Endodermal cell (in vitro differentiated cells): ENCODE measurements at regions not wholly inside any gene's neighbourhood (a gene's known extent, or its start where the extent isn't known, plus 50 kb on each side); places are given as distances from the start of the nearest gene placed in this dataset.

ENCODE experiments used
- DNase-seq: peaks from one replicate; pipeline ENCODE4 v3.0.0-alpha.2; 2017
- H3K27ac ChIP-seq: 2 replicates; pipeline ENCODE4 v1.5.1; 2013; ENCODE audit warnings: mild to moderate bottlenecking, low read depth, low read length, moderate library complexity
- H3K27me3 ChIP-seq: 2 replicates; pipeline ENCODE4 v1.6.1; 2013; ENCODE audit warnings: mild to moderate bottlenecking, low read length, moderate library complexity; ENCODE audit not compliant: insufficient read depth, control insufficient read depth, poor library complexity, severe bottlenecking
- H3K36me3 ChIP-seq: 2 replicates; pipeline ENCODE4 v1.7.0; 2013; ENCODE audit warnings: mild to moderate bottlenecking, low read length, moderate library complexity; ENCODE audit not compliant: control insufficient read depth, insufficient read depth
- H3K4me1 ChIP-seq: one replicate; pipeline ENCODE4 v1.7.0; 2013; ENCODE audit warnings: low read length; ENCODE audit not compliant: control insufficient read depth, insufficient read depth
- H3K4me3 ChIP-seq: 2 replicates; pipeline ENCODE4 v1.5.1; 2013; ENCODE audit warnings: mild to moderate bottlenecking, low read length, moderate library complexity
- H3K9ac ChIP-seq: 2 replicates; pipeline ENCODE4 v1.6.1; 2013; ENCODE audit warnings: mild to moderate bottlenecking, low read length, moderate library complexity; ENCODE audit not compliant: poor library complexity, severe bottlenecking; ENCODE audit errors: extremely low read depth
- H3K9me3 ChIP-seq: 2 replicates; pipeline ENCODE4 v1.6.1; 2013; ENCODE audit warnings: mild to moderate bottlenecking, low read length, moderate library complexity; ENCODE audit not compliant: control insufficient read depth
- H3K27ac Mint-ChIP-seq: 2 replicates; pipeline ENCODE4 v1.8.0; 2020; ENCODE audit warnings: mixed read lengths
- H3K27me3 Mint-ChIP-seq: 2 replicates; pipeline ENCODE4 v1.8.0; 2021; ENCODE audit warnings: mild to moderate bottlenecking, mixed read lengths; ENCODE audit not compliant: insufficient read depth
- H3K36me3 Mint-ChIP-seq: 2 replicates; pipeline ENCODE4 v1.8.0; 2020; ENCODE audit warnings: low read depth, mixed read lengths
- H3K4me1 Mint-ChIP-seq: 2 replicates; pipeline ENCODE4 v1.8.0; 2020; ENCODE audit warnings: mixed read lengths
- H3K4me3 Mint-ChIP-seq: 2 replicates; pipeline ENCODE4 v1.8.0; 2020; ENCODE audit warnings: mild to moderate bottlenecking, moderate library complexity, mixed read lengths
- H3K9me3 Mint-ChIP-seq: 2 replicates; pipeline ENCODE4 v1.8.0; 2020; ENCODE audit warnings: mild to moderate bottlenecking, mixed read lengths
- WGBS, 2 experiments: methylation state at CpG; one replicate each; pipeline versions ENCODE4 v1.1.5 to v1.1.7; 2013; ENCODE audit warnings: missing lambda C conversion rate in 2 of 2, mixed read lengths in 1 of 2; ENCODE audit not compliant: insufficient coverage in 1 of 2, insufficient read length in 1 of 2; 5-methylcytosine and 5-hydroxymethylcytosine counted together
- TF ChIP-seq, protein P1 (sequence below): fragments of 200-600 bp; sonication (generic); conservative IDR thresholded peaks from 2 replicates; pipeline ENCODE4 v1.5.0; 2021; ENCODE audit warnings: antibody characterized with exemption, mild to moderate bottlenecking

DNA sequence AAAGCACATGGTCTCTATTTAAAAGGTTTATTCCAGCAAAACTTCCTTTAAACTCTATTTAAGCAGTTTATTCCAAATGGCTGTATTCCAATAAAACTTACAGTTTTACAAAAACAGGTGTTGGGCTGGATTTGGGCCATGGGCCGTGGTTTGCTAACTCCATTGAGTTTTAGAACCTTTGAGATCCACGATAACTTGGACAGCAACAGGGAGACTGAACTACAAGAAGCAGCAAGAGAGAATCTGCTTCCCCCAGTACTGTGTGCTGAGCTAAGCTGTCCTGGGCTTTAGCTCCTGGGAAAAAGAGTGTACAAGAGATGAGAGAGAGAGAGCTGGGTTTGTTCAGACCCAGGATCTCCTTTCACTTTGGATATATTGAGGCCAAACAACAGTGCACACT lies 204.0 kb upstream of the CELF2 start:
- TF ChIP-seq, protein P1, sequence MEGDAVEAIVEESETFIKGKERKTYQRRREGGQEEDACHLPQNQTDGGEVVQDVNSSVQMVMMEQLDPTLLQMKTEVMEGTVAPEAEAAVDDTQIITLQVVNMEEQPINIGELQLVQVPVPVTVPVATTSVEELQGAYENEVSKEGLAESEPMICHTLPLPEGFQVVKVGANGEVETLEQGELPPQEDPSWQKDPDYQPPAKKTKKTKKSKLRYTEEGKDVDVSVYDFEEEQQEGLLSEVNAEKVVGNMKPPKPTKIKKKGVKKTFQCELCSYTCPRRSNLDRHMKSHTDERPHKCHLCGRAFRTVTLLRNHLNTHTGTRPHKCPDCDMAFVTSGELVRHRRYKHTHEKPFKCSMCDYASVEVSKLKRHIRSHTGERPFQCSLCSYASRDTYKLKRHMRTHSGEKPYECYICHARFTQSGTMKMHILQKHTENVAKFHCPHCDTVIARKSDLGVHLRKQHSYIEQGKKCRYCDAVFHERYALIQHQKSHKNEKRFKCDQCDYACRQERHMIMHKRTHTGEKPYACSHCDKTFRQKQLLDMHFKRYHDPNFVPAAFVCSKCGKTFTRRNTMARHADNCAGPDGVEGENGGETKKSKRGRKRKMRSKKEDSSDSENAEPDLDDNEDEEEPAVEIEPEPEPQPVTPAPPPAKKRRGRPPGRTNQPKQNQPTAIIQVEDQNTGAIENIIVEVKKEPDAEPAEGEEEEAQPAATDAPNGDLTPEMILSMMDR: no peak
- H3K27me3 ChIP-seq: no peaks in the 10 kb centered on the region
- H3K4me3 ChIP-seq: no peak overlapping the region
- peaks cover 7% of the 10 kb centered on the region for H3K9me3 Mint-ChIP-seq
- no peaks in the 10 kb centered on the region for H3K36me3 ChIP-seq
- H3K27me3 Mint-ChIP-seq: peaks cover 7% of the 10 kb centered on the region
- H3K9me3 ChIP-seq: peaks cover 5% of the 10 kb centered on the region
- no peaks in the 10 kb centered on the region for H3K36me3 Mint-ChIP-seq
- DNase-seq: no peak
- H3K4me1 Mint-ChIP-seq: peaks cover 10% of the 10 kb centered on the region
- 89 to 93% methylated on average over 2 of the region's 2 CpGs for WGBS, 2 experiments
- H3K4me3 Mint-ChIP-seq: no peak overlapping the region
- H3K27ac Mint-ChIP-seq: no peak overlapping the region
- H3K4me1 ChIP-seq: peaks cover 4% of the 10 kb centered on the region
- no peak overlapping the region for H3K9ac ChIP-seq
- no peak overlapping the region for H3K27ac ChIP-seq

DNA sequence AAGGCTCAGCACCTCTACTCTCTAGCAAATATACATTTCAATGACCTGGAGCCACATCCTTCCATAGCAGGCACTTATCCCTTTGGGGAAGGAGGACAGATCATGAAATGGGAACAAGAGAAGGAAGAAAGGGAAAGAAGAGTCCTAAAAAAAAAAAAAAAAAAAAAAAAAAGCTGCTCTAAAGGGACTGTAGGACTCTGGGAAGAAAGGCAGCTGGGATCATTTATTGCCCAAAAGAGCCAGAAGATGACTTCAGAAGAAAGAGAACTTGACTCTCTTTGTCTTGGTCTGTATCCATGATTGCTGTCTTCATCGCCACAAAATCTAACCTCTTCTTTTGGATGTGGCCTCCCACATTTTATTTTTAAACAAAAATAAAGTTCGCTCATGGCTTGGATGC lies 203.6 kb upstream of the CELF2 start:
- Mint-ChIP-seq H3K4me3 (no peak overlapping the region), H3K36me3 (no peaks in the 10 kb centered on the region), H3K27ac (no peak overlapping the region), H3K9me3 (peaks cover 7% of the 10 kb centered on the region), H3K4me1 (peaks cover 7% of the 10 kb centered on the region), H3K27me3 (peaks cover 7% of the 10 kb centered on the region)
- Histone ChIP-seq H3K4me1 (no peaks in the 10 kb centered on the region), H3K4me3 (no peak overlapping the region), H3K9ac (no peak overlapping the region), H3K27me3 (no peaks in the 10 kb centered on the region), H3K27ac (no peak overlapping the region), H3K9me3 (peaks cover 5% of the 10 kb centered on the region), H3K36me3 (no peaks in the 10 kb centered on the region)
- DNase-seq: no peak
- WGBS, 2 experiments: 80 to 88% methylated on average over 2 of the region's 2 CpGs
- TF ChIP-seq, protein P1: no peak

DNA sequence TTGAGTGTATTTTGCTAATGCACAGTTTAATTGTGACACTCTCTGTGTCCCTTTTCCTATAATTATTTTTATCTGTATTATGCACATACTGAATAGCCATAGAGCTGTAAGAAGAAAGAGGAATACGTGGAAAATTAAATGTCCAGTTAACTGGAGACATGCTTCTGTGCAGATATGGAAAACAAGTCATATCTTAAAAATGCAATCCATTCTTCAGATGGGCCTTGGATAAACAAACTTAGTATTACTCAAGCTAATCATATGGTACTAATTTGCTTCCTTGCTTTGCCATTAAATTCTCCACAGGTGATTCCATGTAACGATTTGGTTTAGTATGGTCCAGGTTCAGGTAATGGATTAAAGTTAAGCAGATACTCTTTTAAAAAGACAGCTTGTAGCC lies 201.2 kb upstream of the CELF2 start:
- peaks cover 7% of the 10 kb centered on the region for H3K27me3 Mint-ChIP-seq
- no peak overlapping the region for H3K27ac Mint-ChIP-seq
- H3K4me1 Mint-ChIP-seq: peaks cover 4% of the 10 kb centered on the region
- TF ChIP-seq, protein P1: no peak
- peaks cover 5% of the 10 kb centered on the region for H3K36me3 Mint-ChIP-seq
- Histone ChIP-seq H3K27me3 (no peaks in the 10 kb centered on the region), H3K4me3 (no peak overlapping the region), H3K4me1 (no peaks in the 10 kb centered on the region), H3K27ac (no peak overlapping the region), H3K9me3 (peaks cover 5% of the 10 kb centered on the region), H3K36me3 (no peaks in the 10 kb centered on the region), H3K9ac (no peak overlapping the region)
- DNase-seq: no peak
- WGBS, 2 experiments: 85 to 100% methylated on average over 2 of the region's 2 CpGs
- peaks cover 21% of the 10 kb centered on the region for H3K9me3 Mint-ChIP-seq
- H3K4me3 Mint-ChIP-seq: no peak overlapping the region
